ENCODE measurements at regions not wholly inside any gene's neighbourhood (a gene's known extent, or its start where the extent isn't known, plus 50 kb on each side); places are given as distances from the start of the nearest gene placed in this dataset.

- TF ChIP-seq, protein P1, sequence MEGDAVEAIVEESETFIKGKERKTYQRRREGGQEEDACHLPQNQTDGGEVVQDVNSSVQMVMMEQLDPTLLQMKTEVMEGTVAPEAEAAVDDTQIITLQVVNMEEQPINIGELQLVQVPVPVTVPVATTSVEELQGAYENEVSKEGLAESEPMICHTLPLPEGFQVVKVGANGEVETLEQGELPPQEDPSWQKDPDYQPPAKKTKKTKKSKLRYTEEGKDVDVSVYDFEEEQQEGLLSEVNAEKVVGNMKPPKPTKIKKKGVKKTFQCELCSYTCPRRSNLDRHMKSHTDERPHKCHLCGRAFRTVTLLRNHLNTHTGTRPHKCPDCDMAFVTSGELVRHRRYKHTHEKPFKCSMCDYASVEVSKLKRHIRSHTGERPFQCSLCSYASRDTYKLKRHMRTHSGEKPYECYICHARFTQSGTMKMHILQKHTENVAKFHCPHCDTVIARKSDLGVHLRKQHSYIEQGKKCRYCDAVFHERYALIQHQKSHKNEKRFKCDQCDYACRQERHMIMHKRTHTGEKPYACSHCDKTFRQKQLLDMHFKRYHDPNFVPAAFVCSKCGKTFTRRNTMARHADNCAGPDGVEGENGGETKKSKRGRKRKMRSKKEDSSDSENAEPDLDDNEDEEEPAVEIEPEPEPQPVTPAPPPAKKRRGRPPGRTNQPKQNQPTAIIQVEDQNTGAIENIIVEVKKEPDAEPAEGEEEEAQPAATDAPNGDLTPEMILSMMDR (IDR thresholded peaks at IDR 0.05; ENCODE audit: low read depth, low read length) = no peak
- Histone ChIP-seq H3K36me3 (no peaks in the 10 kb centered on the region), H3K9me3 (ENCODE audit: severe bottlenecking) (no peaks in the 10 kb centered on the region), H3K27ac (no peak overlapping the region), H3K27me3 (ENCODE audit: insufficient read depth, low read depth, severe bottlenecking) (no peaks in the 10 kb centered on the region), H3K4me3 (ENCODE audit: low read depth, low read length) (no peak overlapping the region)
- DNase-seq = no peak
These were observed 320.0 kb upstream of the TNP1 start for GRCh38 chr2:217179854-217180253.

- Histone ChIP-seq H3K27me3 (ENCODE audit: insufficient read depth, low read depth, severe bottlenecking) (no peaks in the 10 kb centered on the region), H3K9me3 (ENCODE audit: severe bottlenecking) (no peaks in the 10 kb centered on the region), H3K36me3 (no peaks in the 10 kb centered on the region), H3K27ac (no peak overlapping the region), H3K4me3 (ENCODE audit: low read depth, low read length) (no peak overlapping the region)
- TF ChIP-seq, protein P1 (IDR thresholded peaks at IDR 0.05; ENCODE audit: low read depth, low read length) = no peak
- DNase-seq = no peak
These were observed 318.5 kb upstream of the TNP1 start for GRCh38 chr2:217178341-217178740.

- TF ChIP-seq, protein P1 (IDR thresholded peaks at IDR 0.05; ENCODE audit: low read depth, low read length) = no peak
- Histone ChIP-seq H3K36me3 (no peaks in the 10 kb centered on the region), H3K9me3 (ENCODE audit: severe bottlenecking) (no peaks in the 10 kb centered on the region), H3K4me3 (ENCODE audit: low read depth, low read length) (no peak overlapping the region), H3K27me3 (ENCODE audit: insufficient read depth, low read depth, severe bottlenecking) (no peaks in the 10 kb centered on the region), H3K27ac (no peak overlapping the region)
- no peak for DNase-seq
These were observed 317.9 kb upstream of the TNP1 start for GRCh38 chr2:217177720-217178119.

DNA sequence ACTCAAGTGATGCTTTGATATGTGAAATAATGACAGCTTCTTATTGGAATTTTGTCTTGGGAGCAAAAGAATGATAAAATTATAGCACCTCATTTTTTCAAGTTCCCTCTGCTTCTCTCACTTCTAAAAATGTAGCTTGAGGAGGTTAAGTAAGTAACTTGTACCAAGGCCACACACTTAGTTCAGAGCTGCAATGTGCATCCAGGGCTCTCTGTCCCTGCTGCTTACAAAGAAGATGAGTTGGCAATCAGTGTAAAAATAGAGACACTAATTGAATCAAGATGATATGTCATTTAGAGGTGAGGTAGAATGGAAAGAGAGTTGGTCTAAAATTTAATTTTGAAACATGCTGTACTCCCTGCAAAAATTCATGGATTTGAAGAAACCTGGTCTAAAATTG lies 312.0 kb upstream of the TNP1 start:
- H3K36me3 ChIP-seq = no peaks in the 10 kb centered on the region
- no peak overlapping the region for H3K27ac ChIP-seq
- TF ChIP-seq, protein P1 (IDR thresholded peaks at IDR 0.05; ENCODE audit: low read depth, low read length) = no peak
- H3K9me3 ChIP-seq (ENCODE audit: severe bottlenecking) = peaks cover 4% of the 10 kb centered on the region
- DNase-seq = no peak
- no peaks in the 10 kb centered on the region for H3K27me3 ChIP-seq (ENCODE audit: insufficient read depth, low read depth, severe bottlenecking)
- H3K4me3 ChIP-seq (ENCODE audit: low read depth, low read length) = no peak overlapping the region

GRCh38 chr2:217168496-217168895 lies 308.6 kb upstream of the TNP1 start:
- TF ChIP-seq, protein P1 (IDR thresholded peaks at IDR 0.05; ENCODE audit: low read depth, low read length) = no peak
- no peaks in the 10 kb centered on the region for H3K27me3 ChIP-seq (ENCODE audit: insufficient read depth, low read depth, severe bottlenecking)
- H3K9me3 ChIP-seq (ENCODE audit: severe bottlenecking) = peaks cover 4% of the 10 kb centered on the region
- DNase-seq = no peak
- no peak overlapping the region for H3K4me3 ChIP-seq (ENCODE audit: low read depth, low read length)
- no peak overlapping the region for H3K27ac ChIP-seq
- H3K36me3 ChIP-seq = no peaks in the 10 kb centered on the region

GRCh38 chr2:217167531-217167930 lies 307.7 kb upstream of the TNP1 start:
- DNase-seq = no peak
- Histone ChIP-seq H3K27ac (no peak overlapping the region), H3K9me3 (ENCODE audit: severe bottlenecking) (peaks cover 4% of the 10 kb centered on the region), H3K27me3 (ENCODE audit: insufficient read depth, low read depth, severe bottlenecking) (no peaks in the 10 kb centered on the region), H3K4me3 (ENCODE audit: low read depth, low read length) (no peak overlapping the region), H3K36me3 (no peaks in the 10 kb centered on the region)
- TF ChIP-seq, protein P1 (IDR thresholded peaks at IDR 0.05; ENCODE audit: low read depth, low read length) = no peak

Data from WERI-Rb-1 (cell line).